ENCODE measurements at regions not wholly inside any gene's neighbourhood (a gene's known extent, or its start where the extent isn't known, plus 50 kb on each side); places are given as distances from the start of the nearest gene placed in this dataset.

- no peak for DNase-seq (ENCODE audit: low spot score)
These were observed 87.7 kb upstream of the KRR1 start for GRCh38 chr12:75599061-75599460.

GRCh38 chr12:75596406-75596805, 85.0 kb upstream of the KRR1 start:
- no peak overlapping the region for H2AFZ ChIP-seq (replicated peaks)
- no peak overlapping the region for H3K9ac ChIP-seq
- no peaks in the 10 kb centered on the region for H3K9me3 ChIP-seq (ENCODE audit: low read depth)
- no peak overlapping the region for H3K4me3 ChIP-seq
- peaks cover 7% of the 10 kb centered on the region for H3K9me3 Mint-ChIP-seq
- H3K27ac ChIP-seq, result no peak overlapping the region
- no peaks in the 10 kb centered on the region for H3K4me1 ChIP-seq
- H3K36me3 Mint-ChIP-seq, result peaks cover 1% of the 10 kb centered on the region
- H3K27me3 Mint-ChIP-seq (ENCODE audit: insufficient read depth, low read depth), result peaks cover 5% of the 10 kb centered on the region
- no peaks in the 10 kb centered on the region for H3K4me1 Mint-ChIP-seq
- no peak for TF ChIP-seq CTCF (IDR thresholded peaks at IDR 0.05)
- TF ChIP-seq EZH2phosphoT487 (IDR thresholded peaks at IDR 0.05), result no peak
- TF ChIP-seq EZH2 (IDR thresholded peaks at IDR 0.05), result no peak
- H3K27ac Mint-ChIP-seq, result no peak overlapping the region
- H3K4me2 ChIP-seq, result no peak overlapping the region
- no peaks in the 10 kb centered on the region for H3K27me3 ChIP-seq
- H3K79me2 ChIP-seq (ENCODE audit: low read depth), result no peaks in the 10 kb centered on the region
- H3F3A ChIP-seq (ENCODE audit: low read depth), result no peaks in the 10 kb centered on the region
- no peaks in the 10 kb centered on the region for H3K36me3 ChIP-seq
- DNase-seq (ENCODE audit: low spot score), result no peak
- no peaks in the 10 kb centered on the region for H4K20me1 ChIP-seq (ENCODE audit: low read depth)
- H3K4me3 Mint-ChIP-seq, result no peak overlapping the region

More at GRCh38 chr12:75599061-75599460, 87.7 kb upstream of the KRR1 start:
- Histone ChIP-seq H3K9ac (no peak overlapping the region), H2AFZ (replicated peaks) (no peak overlapping the region), H3K4me1 (no peaks in the 10 kb centered on the region), H3K4me3 (no peak overlapping the region), H3K4me2 (no peak overlapping the region), H3K27ac (no peak overlapping the region), H3K27me3 (no peaks in the 10 kb centered on the region), H3F3A (ENCODE audit: low read depth) (no peaks in the 10 kb centered on the region), H3K36me3 (no peaks in the 10 kb centered on the region), H3K79me2 (ENCODE audit: low read depth) (no peaks in the 10 kb centered on the region), H4K20me1 (ENCODE audit: low read depth) (no peaks in the 10 kb centered on the region), H3K9me3 (ENCODE audit: low read depth) (no peaks in the 10 kb centered on the region)
- TF ChIP-seq CTCF (IDR thresholded peaks at IDR 0.05) (no peak), EZH2 (IDR thresholded peaks at IDR 0.05) (no peak), EZH2phosphoT487 (IDR thresholded peaks at IDR 0.05) (no peak)
- Mint-ChIP-seq H3K36me3 (peaks cover 1% of the 10 kb centered on the region), H3K27ac (no peak overlapping the region), H3K4me3 (no peak overlapping the region), H3K9me3 (peaks cover 8% of the 10 kb centered on the region), H3K27me3 (ENCODE audit: insufficient read depth, low read depth) (peaks cover 4% of the 10 kb centered on the region), H3K4me1 (no peaks in the 10 kb centered on the region)

DNA sequence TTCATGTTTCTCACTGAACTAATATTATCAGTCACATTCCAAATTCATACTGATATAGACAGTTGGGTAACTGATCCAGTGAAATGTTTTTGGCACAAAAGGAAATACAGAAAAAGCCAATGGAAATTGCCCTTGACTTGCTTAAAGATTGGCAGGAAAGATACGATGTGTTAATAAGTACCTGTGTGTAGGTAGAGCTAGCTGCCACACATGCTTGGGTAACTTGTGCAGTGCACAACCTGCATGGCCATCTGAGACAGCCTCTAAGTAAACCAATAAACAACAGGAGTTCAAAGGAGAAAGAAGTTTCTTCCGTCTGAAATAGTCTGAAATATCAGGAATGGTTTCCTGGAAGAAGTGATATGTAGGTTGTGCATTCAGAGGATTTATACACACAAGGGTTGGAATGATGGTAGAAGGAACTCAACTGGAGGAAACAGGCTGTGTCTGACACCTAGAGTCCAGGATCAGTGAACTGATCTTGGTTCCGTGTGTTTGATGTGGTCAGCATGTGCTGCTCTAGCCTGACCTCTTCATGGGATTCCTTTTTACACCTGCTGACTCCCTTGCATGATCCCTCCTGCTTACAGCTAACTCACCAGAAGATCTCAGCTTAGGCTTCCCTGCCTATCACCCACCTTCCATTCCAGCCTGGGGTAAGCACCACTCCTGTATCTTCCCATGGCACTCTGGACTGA, 81.4 kb upstream of the KRR1 start:
- H3K79me2 ChIP-seq (ENCODE audit: low read depth), result no peaks in the 10 kb centered on the region
- H3K9me3 Mint-ChIP-seq, result peaks cover 2% of the 10 kb centered on the region
- no peak overlapping the region for H3K9ac ChIP-seq
- H3K27ac ChIP-seq, result no peak overlapping the region
- peak overlapping the region; percentile 27 for H3K27ac Mint-ChIP-seq
- H4K20me1 ChIP-seq (ENCODE audit: low read depth), result no peaks in the 10 kb centered on the region
- H2AFZ ChIP-seq (replicated peaks), result no peak overlapping the region
- no peak overlapping the region for H3K4me3 Mint-ChIP-seq
- DNase-seq (ENCODE audit: low spot score), result no peak
- H3K4me1 ChIP-seq, result no peaks in the 10 kb centered on the region
- no peaks in the 10 kb centered on the region for H3F3A ChIP-seq (ENCODE audit: low read depth)
- peaks cover 3% of the 10 kb centered on the region for H3K27me3 Mint-ChIP-seq (ENCODE audit: insufficient read depth, low read depth)
- H3K9me3 ChIP-seq (ENCODE audit: low read depth), result no peaks in the 10 kb centered on the region
- H3K36me3 ChIP-seq, result no peaks in the 10 kb centered on the region
- H3K36me3 Mint-ChIP-seq, result no peaks in the 10 kb centered on the region
- H3K4me1 Mint-ChIP-seq, result no peaks in the 10 kb centered on the region
- no peak for TF ChIP-seq EZH2 (IDR thresholded peaks at IDR 0.05)
- no peak for TF ChIP-seq CTCF (IDR thresholded peaks at IDR 0.05)
- no peak for TF ChIP-seq EZH2phosphoT487 (IDR thresholded peaks at IDR 0.05)
- no peak overlapping the region for H3K4me3 ChIP-seq
- H3K27me3 ChIP-seq, result no peaks in the 10 kb centered on the region
- H3K4me2 ChIP-seq, result no peak overlapping the region
